ENCODE measurements at regions not wholly inside any gene's neighbourhood (a gene's known extent, or its start where the extent isn't known, plus 50 kb on each side); places are given as distances from the start of the nearest gene placed in this dataset.

- no peak for DNase-seq (ENCODE audit: low read depth in 2 of 2)
These were observed 621.4 kb upstream of the PKN2 start for GRCh38 chr1:88062650-88063153.

GRCh38 chr1:88063605-88064004 is 620.5 kb upstream of the PKN2 start:
- DNase-seq (ENCODE audit: low read depth in 2 of 2): no peak

- DNase-seq (ENCODE audit: low read depth in 2 of 2): no peak
These were observed 615.6 kb upstream of the PKN2 start for GRCh38 chr1:88068407-88068960.

GRCh38 chr1:88070956-88071355 is 613.1 kb upstream of the PKN2 start:
- DNase-seq (ENCODE audit: low read depth in 2 of 2): no peak

GRCh38 chr1:88074661-88075060 is 609.4 kb upstream of the PKN2 start:
- DNase-seq (ENCODE audit: low read depth in 2 of 2): no peak

GRCh38 chr1:88075813-88076212 is 608.3 kb upstream of the PKN2 start:
- no peak for DNase-seq (ENCODE audit: low read depth in 2 of 2)

GRCh38 chr1:88079036-88079435 is 605.0 kb upstream of the PKN2 start:
- no peak for DNase-seq (ENCODE audit: low read depth in 2 of 2)

GRCh38 chr1:88080875-88081274 is 603.2 kb upstream of the PKN2 start:
- no peak for DNase-seq (ENCODE audit: low read depth in 2 of 2)

GRCh38 chr1:88088481-88088880 is 595.6 kb upstream of the PKN2 start:
- DNase-seq (ENCODE audit: low read depth in 2 of 2): no peak

GRCh38 chr1:88089961-88090360 is 594.1 kb upstream of the PKN2 start:
- no peak for DNase-seq (ENCODE audit: low read depth in 2 of 2)

- DNase-seq (ENCODE audit: low read depth in 2 of 2): no peak
These were observed 585.2 kb upstream of the PKN2 start for GRCh38 chr1:88098881-88099280.

GRCh38 chr1:88101041-88101440 is 583.0 kb upstream of the PKN2 start:
- DNase-seq (ENCODE audit: low read depth in 2 of 2): no peak

GRCh38 chr1:88104236-88104635 is 579.8 kb upstream of the PKN2 start:
- DNase-seq (ENCODE audit: low read depth in 2 of 2): no peak

- DNase-seq (ENCODE audit: low read depth in 2 of 2): no peak
These were observed 579.2 kb upstream of the PKN2 start for GRCh38 chr1:88104886-88105285.

GRCh38 chr1:88111816-88112215 is 572.3 kb upstream of the PKN2 start:
- DNase-seq (ENCODE audit: low read depth in 2 of 2): no peak

- no peak for DNase-seq (ENCODE audit: low read depth in 2 of 2)
These were observed 566.5 kb upstream of the PKN2 start for GRCh38 chr1:88117597-88117996.

- no peak for DNase-seq (ENCODE audit: low read depth in 2 of 2)
These were observed 565.8 kb upstream of the PKN2 start for GRCh38 chr1:88118176-88118845.

- DNase-seq (ENCODE audit: low read depth in 2 of 2): no peak
These were observed 559.5 kb upstream of the PKN2 start for GRCh38 chr1:88124614-88125013.

GRCh38 chr1:88126467-88126866 is 557.6 kb upstream of the PKN2 start:
- DNase-seq (ENCODE audit: low read depth in 2 of 2): no peak

GRCh38 chr1:88133991-88134390 is 550.1 kb upstream of the PKN2 start:
- no peak for DNase-seq (ENCODE audit: low read depth in 2 of 2)

GRCh38 chr1:88134983-88135921 is 548.8 kb upstream of the PKN2 start:
- no peak for DNase-seq (ENCODE audit: low read depth in 2 of 2)

- DNase-seq (ENCODE audit: low read depth in 2 of 2): no peak
These were observed 544.4 kb upstream of the PKN2 start for GRCh38 chr1:88139633-88140032.

- DNase-seq (ENCODE audit: low read depth in 2 of 2): no peak
These were observed 543.7 kb upstream of the PKN2 start for GRCh38 chr1:88140325-88140724.

Measured in stimulated activated CD4-positive, alpha-beta T cell treated with anti-CD3 and anti-CD28 coated beads, Interleukin-1b, Interleukin-23, amount 100 ng/mL, for 1 hour (primary cell).